ENCODE measurements at regions not wholly inside any gene's neighbourhood (a gene's known extent, or its start where the extent isn't known, plus 50 kb on each side); places are given as distances from the start of the nearest gene placed in this dataset.

DNA sequence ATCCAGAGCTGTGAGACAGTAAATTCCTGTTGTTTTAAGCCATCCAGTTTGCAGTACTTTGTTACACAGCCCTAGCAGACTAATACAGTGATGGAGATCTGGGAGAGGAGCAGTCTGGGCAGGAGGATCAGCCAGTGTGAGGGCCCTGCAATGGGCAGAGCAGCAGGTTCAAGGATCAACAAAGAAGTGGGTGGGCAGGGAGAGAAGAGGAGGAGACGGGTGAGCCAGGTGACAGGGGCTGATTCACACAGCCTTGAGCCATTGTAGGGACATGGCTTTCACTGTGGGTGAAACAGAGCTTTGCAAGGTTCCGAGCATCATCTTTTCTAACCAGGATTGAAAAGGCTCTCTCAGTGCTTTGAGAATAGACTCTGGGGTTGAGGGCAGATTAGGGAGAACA is 88.2 kb upstream of the MVB12B start:
- Histone ChIP-seq H3K9me3 (peaks cover 0 to 6% (median 0%) of the 10 kb centered on the region in 4 donors), H3K27me3 (no peaks in the 10 kb centered on the region), H3K27ac (no peak overlapping the region), H3K36me3 (no peaks in the 10 kb centered on the region), H3K4me1 (no peaks in the 10 kb centered on the region), H3K4me3 (no peak overlapping the region)
- no peak for TF ChIP-seq EP300 (IDR thresholded peaks at IDR 0.05)
- TF ChIP-seq POLR2A (IDR thresholded peaks at IDR 0.05) = no peak
- TF ChIP-seq, protein P1, sequence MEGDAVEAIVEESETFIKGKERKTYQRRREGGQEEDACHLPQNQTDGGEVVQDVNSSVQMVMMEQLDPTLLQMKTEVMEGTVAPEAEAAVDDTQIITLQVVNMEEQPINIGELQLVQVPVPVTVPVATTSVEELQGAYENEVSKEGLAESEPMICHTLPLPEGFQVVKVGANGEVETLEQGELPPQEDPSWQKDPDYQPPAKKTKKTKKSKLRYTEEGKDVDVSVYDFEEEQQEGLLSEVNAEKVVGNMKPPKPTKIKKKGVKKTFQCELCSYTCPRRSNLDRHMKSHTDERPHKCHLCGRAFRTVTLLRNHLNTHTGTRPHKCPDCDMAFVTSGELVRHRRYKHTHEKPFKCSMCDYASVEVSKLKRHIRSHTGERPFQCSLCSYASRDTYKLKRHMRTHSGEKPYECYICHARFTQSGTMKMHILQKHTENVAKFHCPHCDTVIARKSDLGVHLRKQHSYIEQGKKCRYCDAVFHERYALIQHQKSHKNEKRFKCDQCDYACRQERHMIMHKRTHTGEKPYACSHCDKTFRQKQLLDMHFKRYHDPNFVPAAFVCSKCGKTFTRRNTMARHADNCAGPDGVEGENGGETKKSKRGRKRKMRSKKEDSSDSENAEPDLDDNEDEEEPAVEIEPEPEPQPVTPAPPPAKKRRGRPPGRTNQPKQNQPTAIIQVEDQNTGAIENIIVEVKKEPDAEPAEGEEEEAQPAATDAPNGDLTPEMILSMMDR (IDR thresholded peaks at IDR 0.05) = no peak
- DNase-seq (ENCODE audit: low spot score in 2 of 2) = no peak
- 89 to 97% methylated on average over 2 of the region's 2 CpGs for WGBS, 2 donors

DNA sequence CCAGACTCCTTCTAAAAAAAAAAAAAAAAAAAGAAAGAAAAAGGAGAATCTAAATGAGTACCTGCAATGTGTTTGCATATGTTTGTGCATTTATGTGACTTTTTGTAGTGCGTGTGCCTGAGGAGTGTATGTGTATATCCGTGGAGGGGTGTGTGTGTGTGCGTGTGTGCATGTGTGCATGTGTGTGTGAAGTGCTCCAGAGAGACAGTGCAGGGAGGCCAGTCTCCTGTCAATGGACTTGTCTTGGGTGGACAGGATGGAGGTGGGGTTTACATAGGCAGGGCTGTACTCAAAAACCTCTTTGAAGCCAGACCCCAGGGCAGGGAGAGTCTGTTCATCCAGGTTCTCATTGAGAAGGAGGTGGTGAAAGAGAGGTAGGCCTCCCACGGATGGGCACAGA is 87.1 kb upstream of the MVB12B start:
- H3K9me3 ChIP-seq = peaks cover 0 to 16% (median 3%) of the 10 kb centered on the region in 4 donors
- no peaks in the 10 kb centered on the region for H3K36me3 ChIP-seq
- 94% methylated on average over 4 of the region's 4 CpGs for WGBS, 2 donors
- no peak for DNase-seq (ENCODE audit: low spot score in 2 of 2)
- H3K4me1 ChIP-seq = no peaks in the 10 kb centered on the region
- H3K27me3 ChIP-seq = no peaks in the 10 kb centered on the region
- TF ChIP-seq, protein P1 (IDR thresholded peaks at IDR 0.05) = no peak
- TF ChIP-seq EP300 (IDR thresholded peaks at IDR 0.05) (no peak), POLR2A (IDR thresholded peaks at IDR 0.05) (no peak)
- no peak overlapping the region for H3K4me3 ChIP-seq
- H3K27ac ChIP-seq = no peak overlapping the region

DNA sequence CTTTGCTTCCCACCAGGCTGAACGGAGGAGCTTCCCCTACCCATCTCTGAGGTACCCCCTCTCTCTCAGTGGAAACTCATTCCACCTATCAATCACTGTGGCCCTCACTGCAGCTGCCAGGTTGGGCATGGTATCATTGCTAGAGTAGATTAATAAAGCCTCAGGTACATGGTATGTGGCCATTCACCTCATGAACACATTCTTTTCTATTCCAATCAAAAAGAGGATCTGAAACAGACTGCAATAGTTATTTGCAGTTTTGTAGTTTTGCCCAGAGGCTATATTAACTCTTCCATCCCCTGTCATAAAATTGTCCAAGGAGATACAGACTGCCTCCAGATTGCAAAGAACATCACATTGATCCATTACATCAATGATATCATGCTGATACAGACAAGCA is 85.8 kb upstream of the MVB12B start:
- Histone ChIP-seq H3K27ac (no peak overlapping the region), H3K27me3 (no peaks in the 10 kb centered on the region), H3K4me1 (no peaks in the 10 kb centered on the region), H3K4me3 (no peak overlapping the region), H3K36me3 (no peaks in the 10 kb centered on the region), H3K9me3 (peaks cover 0 to 26% (median 3%) of the 10 kb centered on the region in 4 donors)
- no peak for TF ChIP-seq POLR2A (IDR thresholded peaks at IDR 0.05)
- TF ChIP-seq EP300 (IDR thresholded peaks at IDR 0.05) = no peak
- TF ChIP-seq, protein P1 (IDR thresholded peaks at IDR 0.05) = no peak
- DNase-seq (ENCODE audit: low spot score in 2 of 2) = no peak
- WGBS, 2 donors = 25 to 65% methylated on average over 1 of the region's 1 CpG

DNA sequence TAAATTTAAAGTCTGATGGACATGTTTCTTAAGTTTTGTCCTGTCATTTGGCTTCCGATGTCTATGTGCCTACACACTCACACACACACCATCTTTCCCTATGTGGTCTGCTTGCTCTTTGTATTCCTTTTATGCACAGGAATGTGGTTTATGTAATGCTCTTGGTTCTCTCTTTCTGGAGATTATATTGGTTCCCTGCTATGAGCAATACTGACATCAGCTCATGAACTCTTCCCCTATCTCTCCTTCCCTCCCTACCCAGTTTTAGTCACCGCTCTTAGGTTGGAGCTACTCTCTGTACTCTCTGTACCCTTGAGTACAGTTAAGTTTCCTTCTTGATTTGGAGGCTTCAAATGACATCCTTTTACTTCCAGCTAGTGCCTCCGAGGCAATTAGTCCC is 77.9 kb upstream of the MVB12B start:
- DNase-seq (ENCODE audit: low spot score in 2 of 2) = no peak
- no peaks in the 10 kb centered on the region for H3K4me1 ChIP-seq
- TF ChIP-seq EP300 (IDR thresholded peaks at IDR 0.05) (no peak), POLR2A (IDR thresholded peaks at IDR 0.05) (no peak)
- TF ChIP-seq, protein P1 (IDR thresholded peaks at IDR 0.05) = no peak
- H3K27ac ChIP-seq = no peak overlapping the region
- H3K36me3 ChIP-seq = no peaks in the 10 kb centered on the region
- H3K27me3 ChIP-seq = no peaks in the 10 kb centered on the region
- peaks cover 0 to 17% (median 3%) of the 10 kb centered on the region in 4 donors for H3K9me3 ChIP-seq
- WGBS, 2 donors = 72 to 83% methylated on average over 3 of the region's 3 CpGs
- no peak overlapping the region for H3K4me3 ChIP-seq

DNA sequence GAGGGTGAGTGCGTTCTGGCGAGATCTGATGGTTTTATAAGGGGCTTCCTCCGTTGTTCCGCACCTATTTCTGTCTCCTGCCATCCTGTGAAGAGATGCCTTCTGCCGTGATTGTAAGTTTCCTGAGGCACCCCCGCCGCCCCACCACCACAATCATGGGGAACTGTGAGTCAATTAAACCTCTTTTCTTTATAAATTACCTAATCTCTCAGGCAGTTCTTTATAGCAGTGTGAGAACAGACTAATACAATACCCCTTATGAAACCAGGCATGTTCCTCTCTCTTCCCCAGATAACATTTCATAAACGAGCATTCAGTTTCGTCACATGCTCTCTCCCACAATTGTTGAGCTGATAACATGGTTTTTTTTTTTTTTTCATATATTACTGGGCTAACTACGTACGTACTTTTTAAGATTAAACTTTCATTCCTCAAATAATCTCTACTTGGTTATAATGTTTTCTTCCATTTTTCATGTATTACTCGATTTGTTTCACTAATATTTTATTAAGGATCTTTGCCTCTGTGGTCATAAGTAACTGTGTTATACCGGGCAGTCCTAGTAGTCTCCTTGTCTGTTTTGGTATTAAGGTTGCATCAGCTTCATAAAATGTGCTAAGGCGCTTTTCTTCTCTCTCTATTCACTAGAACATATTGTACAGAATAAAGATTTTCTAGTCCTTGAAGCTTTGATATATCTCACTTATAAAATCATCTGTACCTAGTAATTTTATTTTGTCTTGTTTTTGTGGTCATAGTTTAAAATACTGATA is 64.9 kb upstream of the MVB12B start:
- Histone ChIP-seq H3K4me3 (no peak overlapping the region), H3K36me3 (no peaks in the 10 kb centered on the region), H3K27ac (no peak overlapping the region), H3K27me3 (no peaks in the 10 kb centered on the region), H3K9me3 (no peaks in the 10 kb centered on the region), H3K4me1 (no peaks in the 10 kb centered on the region)
- 53 to 58% methylated on average over 14 of the region's 14 CpGs for WGBS, 2 donors
- DNase-seq (ENCODE audit: low spot score in 2 of 2) = no peak
- TF ChIP-seq EP300 (IDR thresholded peaks at IDR 0.05) (no peak), POLR2A (IDR thresholded peaks at IDR 0.05) (no peak)
- TF ChIP-seq, protein P1 (IDR thresholded peaks at IDR 0.05) = no peak
